Fibroblast of lung (primary cell): ENCODE measurements at regions not wholly inside any gene's neighbourhood (a gene's known extent, or its start where the extent isn't known, plus 50 kb on each side); places are given as distances from the start of the nearest gene placed in this dataset.

ENCODE experiments used
- DNase-seq, 2 donors: peaks; one replicate each; pipeline versions ENCODE4 v3.0.0 to v3.0.0-alpha.2; 2010; ENCODE audit warnings: low read depth in 2 of 2
- H2AFZ ChIP-seq: 2 replicates; pipeline ENCODE4 v1.5.1; 2012; ENCODE audit warnings: low read length, control low read depth, inconsistent platforms
- H3K27ac ChIP-seq: 2 replicates; pipeline ENCODE4 v1.5.1; 2011; ENCODE audit warnings: low read length, control low read depth; ENCODE audit not compliant: insufficient read depth
- H3K27me3 ChIP-seq: 2 replicates; pipeline ENCODE4 v1.5.1; 2011; ENCODE audit warnings: mild to moderate bottlenecking, low read length; ENCODE audit not compliant: control insufficient read depth, insufficient read depth
- H3K36me3 ChIP-seq: 2 replicates; pipeline ENCODE4 v1.5.1; 2011; ENCODE audit warnings: low read length; ENCODE audit not compliant: control insufficient read depth, insufficient read depth
- H3K4me1 ChIP-seq: 2 replicates; pipeline ENCODE4 v1.5.1; 2011; ENCODE audit warnings: low read length; ENCODE audit not compliant: control insufficient read depth, insufficient read depth; ENCODE audit errors: extremely low read depth
- H3K4me2 ChIP-seq: 2 replicates; pipeline ENCODE4 v1.5.1; 2011; ENCODE audit warnings: low read length, control low read depth; ENCODE audit not compliant: insufficient read depth; ENCODE audit errors: extremely low read depth
- H3K4me3 ChIP-seq, 4 experiments: fragments of 200-600 bp in 1 of 4; sonication (generic) in 1 of 4; replicated peaks in 1 of 4; 2 replicates each; pipeline ENCODE4 v1.5.1; 2011 to 2016; ENCODE audit warnings: low read length in 4 of 4, low read depth in 3 of 4, mild to moderate bottlenecking in 3 of 4, control low read depth in 2 of 4, inconsistent platforms in 1 of 4, mixed read lengths in 1 of 4; ENCODE audit not compliant: insufficient read depth in 1 of 4; ENCODE audit errors: control extremely low read depth in 1 of 4
- H3K79me2 ChIP-seq: 2 replicates; pipeline ENCODE4 v1.5.1; 2012; ENCODE audit warnings: mild to moderate bottlenecking, low read length, inconsistent platforms; ENCODE audit not compliant: control insufficient read depth, insufficient read depth
- H3K9ac ChIP-seq: 2 replicates; pipeline ENCODE4 v1.5.1; 2011; ENCODE audit warnings: mild to moderate bottlenecking, low read length, control low read depth; ENCODE audit not compliant: insufficient read depth
- H3K9me3 ChIP-seq: 2 replicates; pipeline ENCODE4 v1.5.1; 2012; ENCODE audit warnings: low read depth, low read length; ENCODE audit not compliant: control insufficient read depth, insufficient read depth
- H4K20me1 ChIP-seq: 2 replicates; pipeline ENCODE4 v1.5.1; 2011; ENCODE audit warnings: low read length; ENCODE audit not compliant: control insufficient read depth, insufficient read depth; ENCODE audit errors: extremely low read depth
- EZH2 ChIP-seq: IDR thresholded peaks from 2 replicates; pipeline ENCODE4 v1.5.1; 2012; ENCODE audit warnings: low read length, control low read depth, mild to moderate bottlenecking; ENCODE audit errors: missing control alignments
- TF ChIP-seq, protein P1 (sequence below), 2 donors: IDR thresholded peaks in 1 of 2; conservative IDR thresholded peaks in 1 of 2; 1 replicate in 1 of 2; 2 replicates in 1 of 2; pipeline ENCODE4 v1.5.1; 2011 to 2012; ENCODE audit warnings: low read length in 2 of 2, control low read depth in 1 of 2, inconsistent platforms in 1 of 2, low read depth in 1 of 2, mild to moderate bottlenecking in 1 of 2

DNA sequence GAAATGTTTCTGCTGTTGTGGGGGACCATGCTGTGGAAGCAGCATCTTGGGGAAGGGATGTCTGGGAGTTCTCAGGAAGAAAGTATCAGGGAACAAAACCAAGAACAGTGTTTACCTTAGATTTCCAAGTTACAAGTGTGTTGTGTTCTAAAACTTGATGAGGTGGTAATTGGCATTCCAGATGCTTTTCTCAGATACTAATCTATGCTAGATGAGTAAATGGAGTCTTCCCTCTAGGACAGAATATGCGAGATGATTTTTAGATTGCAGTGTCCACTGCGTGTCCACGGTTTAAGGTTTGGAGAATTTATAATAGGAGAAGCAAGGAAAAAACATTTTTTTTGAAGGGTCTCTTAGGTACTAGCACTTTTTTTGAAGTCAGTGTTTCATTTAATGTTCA lies 436.5 kb downstream of the PCNX1 start:
- Histone ChIP-seq H3K27ac (no peak overlapping the region), H3K36me3 (no peaks in the 10 kb centered on the region), H2AFZ (no peak overlapping the region), H3K27me3 (no peaks in the 10 kb centered on the region), H4K20me1 (no peaks in the 10 kb centered on the region), H3K4me3 (no peak overlapping the region), H3K79me2 (peaks cover 2% of the 10 kb centered on the region), H3K9me3 (no peaks in the 10 kb centered on the region), H3K4me2 (no peak overlapping the region), H3K4me1 (no peaks in the 10 kb centered on the region), H3K9ac (no peak overlapping the region)
- TF ChIP-seq, protein P1, sequence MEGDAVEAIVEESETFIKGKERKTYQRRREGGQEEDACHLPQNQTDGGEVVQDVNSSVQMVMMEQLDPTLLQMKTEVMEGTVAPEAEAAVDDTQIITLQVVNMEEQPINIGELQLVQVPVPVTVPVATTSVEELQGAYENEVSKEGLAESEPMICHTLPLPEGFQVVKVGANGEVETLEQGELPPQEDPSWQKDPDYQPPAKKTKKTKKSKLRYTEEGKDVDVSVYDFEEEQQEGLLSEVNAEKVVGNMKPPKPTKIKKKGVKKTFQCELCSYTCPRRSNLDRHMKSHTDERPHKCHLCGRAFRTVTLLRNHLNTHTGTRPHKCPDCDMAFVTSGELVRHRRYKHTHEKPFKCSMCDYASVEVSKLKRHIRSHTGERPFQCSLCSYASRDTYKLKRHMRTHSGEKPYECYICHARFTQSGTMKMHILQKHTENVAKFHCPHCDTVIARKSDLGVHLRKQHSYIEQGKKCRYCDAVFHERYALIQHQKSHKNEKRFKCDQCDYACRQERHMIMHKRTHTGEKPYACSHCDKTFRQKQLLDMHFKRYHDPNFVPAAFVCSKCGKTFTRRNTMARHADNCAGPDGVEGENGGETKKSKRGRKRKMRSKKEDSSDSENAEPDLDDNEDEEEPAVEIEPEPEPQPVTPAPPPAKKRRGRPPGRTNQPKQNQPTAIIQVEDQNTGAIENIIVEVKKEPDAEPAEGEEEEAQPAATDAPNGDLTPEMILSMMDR (conservative IDR thresholded peaks at IDR 0.05 in 1 of 2, IDR thresholded peaks at IDR 0.05 in 1 of 2; ENCODE audit: low read depth in 1 of 2, low read length in 2 of 2) = no peak
- TF ChIP-seq EZH2 = no peak
- DNase-seq = no peak

GRCh38 chr14:71344506-71344905 lies 437.2 kb downstream of the PCNX1 start:
- Histone ChIP-seq H3K9me3 (no peaks in the 10 kb centered on the region), H3K27me3 (no peaks in the 10 kb centered on the region), H3K4me2 (no peak overlapping the region), H3K79me2 (peaks cover 2% of the 10 kb centered on the region), H3K36me3 (no peaks in the 10 kb centered on the region), H4K20me1 (no peaks in the 10 kb centered on the region), H3K4me3 (no peak overlapping the region), H3K27ac (no peak overlapping the region), H3K4me1 (no peaks in the 10 kb centered on the region), H3K9ac (no peak overlapping the region), H2AFZ (no peak overlapping the region)
- no peak for DNase-seq
- TF ChIP-seq, protein P1 (conservative IDR thresholded peaks at IDR 0.05 in 1 of 2, IDR thresholded peaks at IDR 0.05 in 1 of 2; ENCODE audit: low read depth in 1 of 2, low read length in 2 of 2) = no peak
- no peak for TF ChIP-seq EZH2

DNA sequence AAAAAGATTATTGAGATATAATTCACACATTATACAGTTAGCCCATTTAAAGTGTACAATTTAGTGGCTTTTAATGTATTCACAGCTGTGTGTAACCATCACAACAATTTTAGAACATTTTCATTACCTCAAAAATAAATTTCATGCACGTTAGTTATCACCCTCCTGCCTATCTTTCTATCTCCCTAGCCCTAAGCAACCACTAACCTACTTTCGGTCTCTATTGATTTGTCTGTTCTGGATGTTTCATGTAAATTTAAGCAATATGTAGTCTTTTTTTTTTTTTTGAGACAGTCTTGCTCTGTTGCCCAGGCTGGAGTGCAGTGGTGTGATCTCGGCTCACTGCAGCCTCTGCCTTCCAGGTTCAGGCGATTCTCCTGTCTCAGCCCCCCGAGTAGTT lies 439.4 kb downstream of the PCNX1 start:
- no peaks in the 10 kb centered on the region for H3K4me1 ChIP-seq
- H3K27ac ChIP-seq = no peak overlapping the region
- TF ChIP-seq, protein P1 (conservative IDR thresholded peaks at IDR 0.05 in 1 of 2, IDR thresholded peaks at IDR 0.05 in 1 of 2; ENCODE audit: low read depth in 1 of 2, low read length in 2 of 2) = no peak
- no peak for TF ChIP-seq EZH2
- no peaks in the 10 kb centered on the region for H3K27me3 ChIP-seq
- H2AFZ ChIP-seq = no peak overlapping the region
- H3K9ac ChIP-seq = no peak overlapping the region
- no peaks in the 10 kb centered on the region for H3K36me3 ChIP-seq
- H3K4me2 ChIP-seq = no peak overlapping the region
- peaks cover 2% of the 10 kb centered on the region for H3K79me2 ChIP-seq
- no peak for DNase-seq
- no peak overlapping the region for H3K4me3 ChIP-seq
- no peaks in the 10 kb centered on the region for H3K9me3 ChIP-seq
- H4K20me1 ChIP-seq = no peaks in the 10 kb centered on the region
